ENCODE measurements at regions not wholly inside any gene's neighbourhood (a gene's known extent, or its start where the extent isn't known, plus 50 kb on each side); places are given as distances from the start of the nearest gene placed in this dataset.

DNA sequence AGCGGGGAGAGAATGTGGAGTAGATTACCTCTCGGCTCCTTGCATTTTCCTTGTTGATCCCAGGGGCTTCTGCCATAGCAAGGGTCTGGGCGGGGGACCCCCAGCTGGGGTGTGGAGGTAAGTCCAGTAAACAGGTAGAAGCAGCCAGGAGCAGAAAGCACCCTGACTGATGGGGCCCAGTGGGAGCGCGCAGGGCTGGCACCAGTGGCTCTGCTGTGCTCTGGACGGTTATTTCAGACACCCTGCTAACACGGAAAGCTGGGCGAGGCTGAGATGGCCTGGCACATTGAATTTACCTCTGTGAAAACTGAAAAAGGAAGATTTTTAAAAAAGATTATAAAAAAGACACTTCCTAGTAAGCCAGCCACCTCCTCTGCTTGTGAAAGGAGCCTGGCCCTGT lies 88.4 kb upstream of the CALM2 start:
- no peak for DNase-seq

DNA sequence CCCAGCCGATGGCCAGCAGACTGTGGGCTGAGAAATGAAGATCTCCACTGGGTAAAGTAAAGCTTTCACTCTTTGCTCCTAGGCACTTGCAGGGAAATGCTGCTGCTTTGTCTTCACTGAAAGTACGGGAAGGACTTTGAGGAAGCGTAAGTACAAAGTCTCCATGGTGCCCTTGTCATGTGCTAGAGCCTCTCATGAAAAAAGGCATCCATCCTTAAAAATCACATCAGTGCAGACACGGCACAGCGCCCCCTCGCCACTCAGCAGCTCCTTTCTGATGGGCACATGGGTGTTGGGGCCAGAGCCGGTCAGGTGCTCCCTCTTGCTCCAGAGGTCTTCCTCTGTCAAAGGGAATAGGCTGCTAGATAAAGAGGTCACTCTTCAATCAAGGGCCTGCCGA lies 87.8 kb upstream of the CALM2 start:
- no peak for DNase-seq

DNA sequence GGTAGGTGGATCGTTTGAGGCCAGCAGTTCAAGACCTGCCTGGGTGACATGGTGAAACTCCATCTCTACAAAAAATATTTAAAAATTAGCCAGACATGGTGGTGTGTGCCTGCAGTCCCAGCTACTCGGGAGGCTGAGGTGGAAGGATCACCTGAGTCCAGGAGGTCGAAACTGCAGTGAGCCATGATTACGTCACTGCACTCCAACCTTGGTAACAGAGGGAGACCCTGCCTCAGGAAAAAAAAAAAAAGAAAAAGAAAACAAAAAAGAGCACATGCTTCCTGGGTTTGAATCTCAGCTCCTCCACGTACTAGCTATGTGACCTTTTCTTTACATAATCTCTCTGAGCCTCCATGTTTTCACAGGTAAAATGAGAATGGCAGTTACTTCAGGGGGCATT lies 86.3 kb upstream of the CALM2 start:
- DNase-seq, result no peak

DNA sequence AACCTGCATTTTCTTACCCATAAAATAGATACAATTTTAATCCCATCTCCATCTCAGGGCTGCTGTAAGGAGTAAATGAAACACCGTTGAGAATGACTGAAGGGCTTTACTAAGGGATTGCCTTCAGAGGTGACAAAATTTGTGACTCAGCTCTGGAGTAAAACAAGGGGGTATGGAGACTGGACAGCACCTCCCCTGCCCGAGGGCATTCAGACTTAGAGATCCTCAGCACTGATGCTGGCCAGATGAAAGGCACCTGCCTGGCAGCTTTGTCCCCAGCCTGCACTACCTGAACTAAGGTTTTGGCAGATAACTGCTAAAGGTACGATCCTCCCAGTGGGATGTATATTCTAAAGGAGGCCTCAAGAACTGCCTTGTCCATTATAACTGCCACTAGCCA lies 84.7 kb upstream of the CALM2 start:
- no peak for DNase-seq

DNA sequence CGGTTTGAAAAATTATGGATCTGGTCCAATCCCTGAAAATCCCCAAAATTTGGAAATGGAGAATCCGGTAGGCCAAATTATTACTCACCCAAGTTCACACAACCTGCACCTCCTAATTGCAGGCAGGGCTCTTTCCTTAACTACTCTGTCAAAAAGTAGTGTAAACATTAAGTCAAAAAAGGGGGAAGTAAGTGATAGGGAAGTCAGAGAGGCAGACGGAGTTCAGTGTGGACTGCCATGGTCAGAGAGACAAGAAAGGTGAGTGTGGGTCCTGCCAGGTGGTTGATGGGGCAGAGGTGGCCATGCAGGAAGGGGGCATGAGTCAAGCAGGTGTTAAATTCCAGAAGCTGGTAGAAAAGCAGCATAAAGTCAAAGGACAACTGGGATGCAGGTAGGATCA lies 83.5 kb upstream of the CALM2 start:
- DNase-seq, result no peak

DNA sequence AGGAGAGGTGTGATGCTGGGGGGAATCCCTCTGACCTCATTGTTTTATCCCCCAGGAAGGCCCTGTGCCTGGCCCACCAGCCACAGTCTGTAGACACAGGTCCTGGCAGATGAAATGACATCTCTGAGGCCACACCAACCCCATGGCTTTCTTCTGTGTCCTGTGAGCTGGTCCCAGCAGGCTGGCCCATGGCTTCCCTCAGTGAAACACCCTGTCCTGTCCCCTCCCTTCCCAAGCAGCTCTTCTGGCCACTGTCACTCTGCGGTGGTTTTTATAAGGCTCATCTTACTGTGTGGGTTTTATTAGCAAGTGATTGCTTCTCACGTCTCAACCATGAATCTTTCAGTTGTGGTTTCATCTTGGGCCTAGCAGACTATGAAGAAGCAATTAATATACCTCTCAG lies 81.6 kb upstream of the CALM2 start:
- DNase-seq, result no peak

DNA sequence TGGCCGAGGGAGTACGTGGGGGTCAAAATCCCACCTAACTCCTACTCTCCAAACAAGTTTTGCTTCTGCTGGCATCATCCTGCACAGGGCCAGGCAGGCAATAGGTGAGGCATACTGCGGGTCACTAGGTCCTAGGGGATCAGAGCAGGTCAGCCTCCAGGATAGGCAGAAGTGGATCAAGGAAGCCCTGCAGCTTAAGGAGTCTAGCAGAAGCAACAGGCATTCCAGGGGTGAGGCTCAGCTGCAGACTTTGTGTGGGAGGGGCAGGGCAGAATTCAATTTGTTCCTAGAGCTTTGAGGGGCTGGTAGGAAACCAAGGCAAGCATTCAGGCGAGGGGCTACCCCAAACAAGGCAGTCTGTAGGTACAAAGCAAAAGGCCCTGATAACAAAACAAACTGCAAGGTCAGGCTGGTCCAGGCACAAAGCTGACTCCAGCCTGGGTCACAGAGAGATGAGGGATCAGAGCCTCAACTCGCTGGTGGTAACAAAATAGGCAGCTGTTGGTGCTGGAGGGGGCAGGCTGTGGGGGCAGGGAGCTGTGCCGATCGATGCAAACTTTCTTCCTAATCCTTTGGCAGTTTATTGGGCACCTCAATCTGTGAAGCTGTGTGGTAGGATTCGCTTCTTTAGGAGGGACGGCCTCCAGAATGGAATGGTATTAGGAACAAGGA lies 80.2 kb upstream of the CALM2 start:
- no peak for DNase-seq

DNA sequence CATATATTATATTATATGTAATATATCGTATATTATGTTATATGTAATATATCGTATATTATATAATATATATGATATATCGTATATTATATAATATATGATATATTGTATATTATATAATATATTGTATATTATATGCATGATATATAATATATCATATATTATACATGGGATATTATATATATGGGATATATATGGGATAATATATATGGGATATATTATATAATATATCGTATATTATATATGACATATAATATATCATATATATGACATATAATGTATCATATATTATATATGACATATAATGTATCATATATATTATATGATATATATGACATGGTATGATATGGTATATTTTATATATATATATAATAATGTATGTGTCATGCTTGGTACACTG lies 79.5 kb upstream of the CALM2 start:
- no peak for DNase-seq

DNA sequence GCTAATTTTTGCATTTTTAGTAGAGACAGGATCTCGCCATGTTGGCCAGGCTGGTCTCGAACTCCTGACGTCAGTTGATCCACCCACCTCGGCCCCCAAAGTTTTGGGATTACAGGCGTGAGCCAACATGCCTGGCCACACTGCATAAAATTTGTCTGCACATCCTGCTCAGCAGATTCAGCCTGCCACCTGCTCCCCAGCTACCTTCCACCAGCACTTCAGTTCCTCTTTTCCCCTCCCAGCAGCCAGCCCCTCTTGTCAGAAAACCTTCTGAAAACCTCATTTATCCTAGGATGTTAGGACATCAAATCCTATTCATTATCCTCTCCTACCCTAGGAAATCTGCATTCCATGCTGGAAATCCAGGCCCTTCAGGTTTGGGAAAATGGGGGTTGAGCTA lies 78.2 kb upstream of the CALM2 start:
- DNase-seq, result no peak

DNA sequence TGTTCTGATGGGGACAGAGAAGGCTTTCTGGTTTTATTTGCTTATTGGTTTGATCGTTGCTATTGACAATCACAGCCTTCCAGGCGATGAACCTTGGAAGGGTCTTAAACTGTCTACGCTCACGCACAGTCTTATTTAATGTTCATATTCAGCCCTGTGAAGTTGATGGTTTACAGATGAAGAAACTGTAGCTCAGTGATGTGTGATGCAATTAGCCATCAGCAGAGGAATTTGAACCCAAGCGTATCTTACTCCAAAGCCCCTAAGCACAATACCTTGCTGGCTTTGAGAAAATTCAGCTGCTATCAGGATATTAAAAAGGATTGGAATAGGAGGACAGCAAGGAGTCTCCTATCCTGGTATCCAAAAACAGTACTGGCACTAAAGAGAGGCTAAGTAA lies 77.1 kb upstream of the CALM2 start:
- no peak for DNase-seq

DNA sequence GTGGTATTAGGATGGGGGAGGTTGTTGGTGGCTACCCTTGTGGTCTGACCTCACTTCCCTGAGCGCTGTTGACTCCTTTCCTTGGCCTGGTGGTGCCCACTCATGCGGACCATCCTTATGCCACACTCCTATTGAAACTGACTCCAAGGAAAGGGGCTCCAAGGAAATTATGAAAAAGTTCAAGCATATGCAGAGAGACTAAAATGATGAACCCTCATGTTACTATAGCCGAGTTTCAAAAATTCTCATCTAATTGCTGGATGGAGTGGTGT lies 75.0 kb upstream of the CALM2 start:
- no peak for DNase-seq

DNA sequence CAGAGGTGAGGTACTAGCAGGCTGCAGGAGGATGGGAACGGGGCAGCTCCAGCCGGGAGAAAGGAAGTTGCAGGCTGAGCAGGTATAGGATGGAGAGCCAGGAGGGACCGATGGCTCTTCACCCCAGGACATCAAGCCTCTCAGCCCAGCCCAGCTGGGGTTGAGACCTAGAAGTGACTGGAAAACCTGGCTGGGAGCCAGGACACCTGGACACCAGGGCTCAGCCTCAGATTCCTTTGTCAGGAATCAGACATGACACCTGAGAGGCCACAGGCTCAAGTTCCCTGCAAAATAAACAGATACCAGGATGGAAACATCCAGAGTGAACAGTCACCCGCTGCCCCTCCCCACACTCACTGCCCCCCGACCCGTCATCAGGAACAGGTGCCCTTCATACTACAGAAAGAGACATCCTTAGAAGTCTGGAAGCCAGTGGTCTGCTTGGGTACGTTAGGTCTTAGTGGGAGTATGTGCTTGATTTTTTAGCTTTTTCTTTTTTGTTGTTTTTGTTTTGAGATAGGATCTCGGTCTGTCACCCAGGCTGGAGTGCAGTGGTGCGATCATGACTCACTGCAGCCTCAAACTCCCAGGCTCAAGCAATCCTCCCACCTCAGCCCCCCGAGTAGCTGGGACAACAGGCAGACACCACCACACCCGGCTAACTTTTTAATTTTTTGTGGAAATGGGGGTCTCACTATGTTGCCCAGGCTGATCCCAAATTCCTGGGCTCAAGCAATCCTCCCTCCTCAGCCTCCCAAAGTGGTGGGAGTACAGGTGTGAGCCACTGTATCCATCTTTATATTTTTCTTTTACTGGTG lies 74.5 kb upstream of the CALM2 start:
- no peak for DNase-seq

DNA sequence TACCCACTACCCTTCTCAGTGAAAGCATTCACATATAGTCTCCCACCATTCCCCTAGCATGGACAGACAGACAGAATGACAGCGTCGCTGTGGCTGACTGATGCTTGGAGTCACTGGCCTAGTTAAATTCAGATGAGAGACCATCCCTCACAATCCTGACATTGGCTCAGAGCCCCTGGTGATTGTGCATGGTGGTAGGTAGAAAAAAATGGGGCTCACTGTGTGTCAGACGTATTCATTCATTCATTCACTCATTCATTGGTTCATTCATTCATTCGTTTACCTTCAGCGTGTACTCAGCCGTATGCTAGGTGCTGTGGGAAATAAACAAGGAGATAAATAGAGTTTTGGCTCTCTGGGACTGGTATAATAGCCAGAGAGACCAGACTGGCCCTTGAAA lies 73.6 kb upstream of the CALM2 start:
- no peak for DNase-seq

DNA sequence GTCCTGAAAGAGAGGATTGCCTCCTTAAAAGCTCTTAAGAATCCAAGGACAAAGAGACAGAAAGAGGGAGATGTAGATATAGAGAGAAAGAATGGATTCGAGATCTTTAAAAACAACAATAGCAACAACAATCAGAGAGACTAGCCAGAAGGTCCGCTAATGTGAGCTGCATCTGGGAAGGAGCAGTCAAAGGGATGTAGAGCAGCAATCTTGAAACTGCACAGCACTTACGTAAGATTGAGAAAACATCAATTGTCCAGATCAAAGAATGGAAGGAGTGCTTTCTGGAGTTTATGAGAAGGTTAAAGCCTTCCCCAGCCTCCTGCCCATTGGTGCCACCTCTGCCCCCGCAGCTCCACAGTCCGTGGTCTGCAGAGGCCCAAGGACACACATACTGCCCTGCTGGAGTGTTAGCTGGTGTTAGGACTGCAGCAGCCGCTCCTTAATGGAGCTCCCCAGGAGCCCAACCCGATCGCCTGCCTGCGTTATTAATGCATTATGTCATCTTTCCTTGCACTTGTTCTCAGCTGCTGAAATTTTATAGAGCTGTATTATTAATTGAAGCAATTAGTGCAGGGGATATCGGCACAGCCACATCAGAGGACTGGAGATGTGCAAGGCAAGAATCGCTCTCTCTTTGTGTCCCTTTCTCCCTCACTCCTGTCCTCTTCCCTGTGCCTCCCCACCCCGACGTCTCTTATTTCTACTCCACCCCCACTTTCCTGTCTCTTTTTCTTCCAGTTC lies 73.0 kb upstream of the CALM2 start:
- DNase-seq, result no peak

DNA sequence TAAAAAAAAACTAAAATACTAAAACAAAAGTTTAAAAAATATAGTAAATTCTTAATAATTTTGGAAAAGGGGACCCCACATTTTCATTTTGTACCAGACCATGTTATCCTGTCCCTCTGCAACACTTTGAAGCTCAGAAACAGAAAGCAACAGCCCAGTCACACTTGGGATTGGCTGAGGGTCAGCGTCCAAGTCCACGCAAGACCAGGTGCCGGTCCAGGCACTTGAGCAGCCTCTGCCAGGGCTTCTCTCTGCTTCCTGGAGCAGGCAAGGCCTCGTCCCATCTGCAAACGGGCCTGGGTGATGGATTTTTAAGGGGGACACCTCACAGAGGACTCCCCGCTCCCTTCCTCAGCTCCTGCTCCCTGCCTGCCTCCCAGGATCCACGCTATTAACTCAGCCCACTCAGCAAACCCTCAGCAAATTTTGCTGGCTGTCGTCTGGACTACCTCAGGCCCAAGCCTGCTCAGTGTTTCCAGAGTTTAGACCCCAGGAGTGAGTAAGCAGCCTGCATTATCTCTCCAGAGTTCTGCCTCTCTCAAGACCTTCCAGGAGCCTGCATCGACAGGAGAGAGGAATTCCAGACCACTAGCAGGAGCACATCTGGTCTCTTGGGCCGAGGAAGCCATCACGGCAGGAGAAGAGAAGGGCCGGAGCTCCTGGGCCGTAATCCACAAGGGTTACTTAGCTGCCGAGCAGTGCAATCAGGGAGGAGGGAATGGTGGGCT lies 67.4 kb upstream of the CALM2 start:
- no peak for DNase-seq

DNA sequence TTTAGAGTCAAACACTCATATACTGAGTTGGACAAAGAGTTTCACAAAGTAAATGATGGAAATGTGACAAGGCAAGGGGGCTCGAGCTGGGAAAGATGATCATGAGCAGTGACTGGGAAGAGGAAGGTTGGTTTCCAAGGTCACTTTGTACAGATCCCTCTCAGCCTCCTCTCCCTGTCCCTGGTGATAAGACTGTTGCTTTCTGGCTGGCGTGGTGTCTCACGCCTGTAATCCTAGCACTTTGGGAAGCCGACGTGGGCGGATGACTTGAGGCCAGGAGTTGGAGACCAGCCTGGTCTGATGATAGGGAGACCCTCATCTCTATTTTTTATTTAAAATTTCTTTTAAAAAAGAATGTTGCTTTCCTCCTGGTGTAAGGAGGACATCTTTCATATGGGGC lies 65.4 kb upstream of the CALM2 start:
- no peak for DNase-seq

DNA sequence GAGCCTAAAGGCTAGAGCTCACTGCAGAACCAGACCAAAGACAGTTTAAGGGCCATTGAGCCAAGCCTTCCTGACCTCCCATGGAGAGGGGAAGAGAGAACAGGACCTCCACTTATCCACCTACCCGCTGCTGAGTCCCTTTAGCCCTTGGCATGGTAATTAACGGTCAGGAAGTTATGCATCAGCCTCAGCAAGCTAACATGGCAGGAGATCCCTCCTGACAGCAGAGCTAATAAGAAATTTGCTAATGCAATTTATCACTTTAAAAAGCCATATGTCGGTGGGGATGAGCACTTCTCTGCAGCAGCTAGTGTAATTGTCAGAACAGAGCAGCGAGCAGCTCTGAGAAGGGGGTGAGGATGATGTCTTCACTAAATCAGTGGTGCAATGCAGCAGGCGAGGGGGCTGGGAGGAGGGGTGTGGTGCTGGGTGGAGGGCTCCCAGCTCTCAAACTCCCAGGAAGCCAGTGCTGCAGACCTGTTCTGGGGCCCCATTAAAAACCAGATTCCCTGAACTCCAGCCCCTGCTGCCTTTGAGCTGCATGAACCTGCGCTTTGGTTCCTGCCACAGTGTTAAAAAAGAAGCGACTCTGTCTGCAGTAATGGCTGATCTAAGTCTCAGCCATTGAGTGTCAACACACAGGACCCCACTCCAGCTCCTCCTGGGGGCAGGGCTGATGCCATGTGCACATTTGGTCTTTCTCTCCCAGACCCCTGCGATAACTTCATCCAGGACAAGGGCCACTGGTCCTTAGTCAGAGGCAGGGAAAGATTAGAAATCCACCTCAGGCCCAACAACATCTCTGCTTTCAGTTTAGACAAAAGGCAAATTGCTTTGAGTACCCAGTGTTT lies 63.0 kb upstream of the CALM2 start:
- DNase-seq, result no peak

DNA sequence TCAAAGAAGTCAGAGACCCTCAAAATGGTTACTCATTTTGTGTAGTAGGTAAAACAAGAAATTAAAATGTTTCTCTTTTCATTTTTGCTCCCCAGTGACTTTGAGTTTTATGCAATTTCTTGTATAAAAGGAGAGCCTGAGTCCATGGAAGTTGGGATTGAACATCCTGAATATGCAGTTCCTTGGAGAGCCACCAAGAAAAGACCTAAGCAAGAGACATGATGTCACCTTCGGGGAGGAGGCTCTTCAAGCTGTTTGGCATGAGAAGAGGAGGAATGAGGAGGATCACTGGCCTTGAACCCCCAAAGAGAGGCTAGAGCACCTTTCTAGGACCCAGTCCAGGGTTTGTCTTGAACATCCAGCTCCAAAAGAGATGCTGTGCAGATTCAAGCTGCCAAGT lies 62.3 kb upstream of the CALM2 start:
- DNase-seq, result no peak

DNA sequence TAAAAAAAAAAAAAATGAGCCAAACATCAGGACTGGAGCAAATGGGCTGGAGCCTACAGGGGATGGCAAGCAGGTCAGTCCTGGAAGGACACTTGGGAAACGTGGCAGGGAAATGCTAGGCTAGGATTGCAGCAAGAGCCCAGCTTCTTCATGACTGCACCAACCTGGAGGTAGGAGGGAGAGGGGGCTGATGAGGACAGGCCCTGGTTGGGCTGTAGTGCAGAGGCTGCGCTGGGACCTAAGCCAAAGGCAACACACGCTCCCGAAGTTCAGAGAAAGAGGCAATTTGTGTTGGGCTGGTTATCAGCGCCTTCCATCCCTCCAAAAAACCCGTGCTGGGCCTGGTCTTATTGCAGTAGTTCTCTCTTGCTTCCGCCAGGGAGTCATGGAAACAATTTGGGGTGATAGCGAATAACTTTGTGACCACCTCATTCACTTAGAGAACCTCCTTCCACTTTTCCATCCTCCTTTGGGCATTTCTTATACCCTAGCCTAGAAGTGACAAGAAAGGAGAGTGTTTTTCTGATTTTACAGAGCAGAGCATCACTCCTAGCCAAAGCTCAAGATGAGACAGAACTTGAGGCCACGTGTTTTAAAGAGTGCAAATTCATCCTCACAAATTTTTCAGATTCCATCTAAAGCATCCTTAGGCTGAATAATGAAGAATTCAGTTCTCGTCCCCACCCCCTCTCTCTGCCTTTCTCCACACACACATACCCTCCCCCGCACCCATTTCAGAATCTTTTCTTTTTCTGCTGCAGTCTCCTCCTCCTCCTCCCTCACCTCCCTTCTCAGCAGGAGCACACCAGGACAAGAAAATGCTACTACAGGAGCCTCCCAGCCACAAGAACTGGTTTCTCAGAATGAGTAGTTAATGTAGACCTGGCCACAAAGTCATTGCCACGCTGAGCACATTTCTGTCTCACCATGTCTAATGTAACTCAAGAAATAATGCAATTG lies 61.3 kb upstream of the CALM2 start:
- no peak for DNase-seq

DNA sequence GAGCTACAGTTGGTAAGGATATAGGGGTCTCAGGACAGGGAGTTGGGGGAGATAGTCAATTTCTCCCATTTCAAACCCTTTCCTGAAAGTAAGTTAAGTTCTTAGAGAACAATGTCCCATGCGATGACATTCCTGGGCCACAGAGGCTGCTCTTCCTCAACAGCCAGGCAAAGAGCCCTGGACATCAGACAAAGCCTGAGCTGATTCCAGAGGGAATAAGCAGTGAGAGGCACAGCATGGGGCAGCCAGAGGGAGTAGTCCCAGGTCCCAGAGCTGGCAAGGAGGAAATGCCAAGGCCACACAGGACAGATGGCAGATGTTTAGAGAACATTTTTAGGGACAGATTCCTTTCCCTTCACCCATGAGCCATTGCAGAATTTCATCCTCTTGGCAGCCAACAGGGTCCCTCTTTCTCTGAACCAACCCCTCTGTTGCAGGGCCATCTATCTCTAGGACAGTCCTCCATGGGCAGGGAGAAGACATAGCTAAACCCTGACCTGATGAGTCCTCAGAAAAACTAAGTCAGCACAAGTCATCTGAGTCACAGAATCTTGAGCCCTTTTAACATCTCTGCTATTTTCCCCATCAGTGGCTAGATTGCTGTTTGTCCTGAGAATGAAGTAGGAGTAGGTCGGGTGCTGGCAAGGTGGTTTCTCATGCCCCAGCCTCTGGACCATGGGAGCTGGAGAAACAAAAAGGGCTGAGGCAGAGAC lies 60.3 kb upstream of the CALM2 start:
- no peak for DNase-seq

DNA sequence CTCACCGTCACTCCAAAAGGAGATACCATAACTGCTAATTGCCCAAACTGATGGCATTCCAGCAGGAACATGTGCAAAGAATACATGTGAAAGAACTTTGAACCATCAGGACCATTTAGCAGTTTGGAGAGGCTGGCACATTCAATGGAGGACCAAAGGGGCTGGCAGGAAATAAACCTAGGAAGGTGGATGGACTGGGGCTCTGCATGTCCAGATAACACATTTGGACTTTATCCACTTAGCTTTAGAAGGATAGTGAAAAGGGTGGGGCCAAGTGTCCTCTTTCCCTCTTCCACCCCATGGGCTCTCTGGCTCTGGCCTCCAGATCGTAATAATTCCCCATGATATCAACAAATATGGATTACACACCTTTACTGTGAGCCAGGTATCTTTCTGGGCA lies 58.8 kb upstream of the CALM2 start:
- no peak for DNase-seq

Measured in activated CD4-positive, alpha-beta T cell treated with anti-CD3 and anti-CD28 coated beads, Interleukin-2, amount 50 U/mL, for 48 hours (primary cell).